ENCODE measurements at regions not wholly inside any gene's neighbourhood (a gene's known extent, or its start where the extent isn't known, plus 50 kb on each side); places are given as distances from the start of the nearest gene placed in this dataset.

DNA sequence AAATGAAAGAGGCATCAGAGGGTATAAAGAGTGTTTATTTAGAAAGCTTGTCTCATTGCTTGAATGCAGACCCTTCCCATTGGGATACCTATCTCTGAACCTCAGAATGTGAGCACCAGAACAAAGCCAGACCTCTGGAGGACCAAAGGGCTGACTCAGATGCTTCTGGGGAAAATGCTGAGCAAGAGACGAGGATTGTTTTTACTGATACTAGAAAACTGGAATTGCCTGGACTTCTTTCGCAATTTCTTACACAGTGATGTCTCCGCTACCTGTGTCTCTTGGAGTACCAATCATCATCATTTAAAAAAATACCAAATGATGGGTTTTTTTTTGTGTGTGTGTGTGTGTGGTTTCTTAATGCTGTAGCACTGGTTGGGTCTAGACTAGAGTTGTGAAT, 55.6 kb upstream of the CCDC85A start:
- no peak for DNase-seq

DNA sequence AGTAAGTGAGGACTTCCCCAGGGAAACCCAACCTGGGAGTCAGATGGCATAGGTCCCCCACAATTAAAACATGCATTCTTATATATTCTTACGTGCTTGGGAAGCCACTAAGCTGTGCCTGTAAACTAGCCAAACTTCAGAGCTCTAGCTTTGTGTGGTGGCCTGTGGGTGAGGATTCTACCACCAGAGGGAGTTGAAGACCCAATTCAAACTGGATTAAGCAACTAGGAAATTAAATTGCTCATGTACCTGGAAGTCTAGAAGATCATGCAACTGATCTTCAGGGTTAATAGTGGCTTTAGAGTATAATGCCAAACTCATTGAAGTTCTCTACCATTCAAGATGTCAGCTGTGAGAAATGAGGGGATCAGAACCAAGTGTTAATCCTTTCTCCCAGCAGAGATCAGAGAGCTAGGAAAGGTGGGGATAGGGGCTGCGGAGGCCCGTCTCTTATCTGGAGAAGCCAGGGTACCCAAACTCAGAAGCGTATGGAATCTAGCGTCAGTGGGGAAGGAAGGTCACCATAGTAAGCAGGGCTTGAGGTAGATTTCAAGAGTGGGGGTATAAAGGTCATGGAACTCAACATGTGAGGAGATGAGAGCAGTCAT, 53.2 kb upstream of the CCDC85A start:
- in situ Hi-C loops (cut with HindIII; ENCODE audit: low pct_ligation_motif_present, low pct_unique_long_range_greater_than_20kb, low sequenced_read_pairs), result no loop called here
- DNase-seq, result peak; percentile 36

More for the DNA sequence above, 55.6 kb upstream of the CCDC85A start:
- in situ Hi-C loops (cut with HindIII; ENCODE audit: low pct_ligation_motif_present, low pct_unique_long_range_greater_than_20kb, low sequenced_read_pairs), result no loop called here

DNA sequence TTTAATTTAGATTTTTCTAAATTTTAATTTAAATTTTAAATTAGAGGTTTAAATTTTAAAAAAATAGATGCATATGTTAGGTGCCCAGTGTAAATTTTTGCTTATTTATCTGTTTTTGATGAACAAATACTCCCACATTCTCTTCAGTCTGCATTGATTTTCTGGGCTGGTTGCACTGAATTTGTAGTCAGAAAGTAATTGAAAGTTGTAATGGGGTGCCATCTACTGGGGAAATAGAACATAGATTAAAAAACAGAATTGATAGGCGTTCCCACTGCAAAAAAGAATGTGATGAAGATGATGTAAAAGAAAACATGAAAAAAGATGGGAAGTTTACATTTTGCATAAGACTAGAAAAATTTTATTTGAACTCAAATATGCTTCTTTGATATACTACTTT, 51.7 kb upstream of the CCDC85A start:
- peak; percentile 56 for DNase-seq
- in situ Hi-C loops (cut with HindIII; ENCODE audit: low pct_ligation_motif_present, low pct_unique_long_range_greater_than_20kb, low sequenced_read_pairs), result no loop called here

DNA sequence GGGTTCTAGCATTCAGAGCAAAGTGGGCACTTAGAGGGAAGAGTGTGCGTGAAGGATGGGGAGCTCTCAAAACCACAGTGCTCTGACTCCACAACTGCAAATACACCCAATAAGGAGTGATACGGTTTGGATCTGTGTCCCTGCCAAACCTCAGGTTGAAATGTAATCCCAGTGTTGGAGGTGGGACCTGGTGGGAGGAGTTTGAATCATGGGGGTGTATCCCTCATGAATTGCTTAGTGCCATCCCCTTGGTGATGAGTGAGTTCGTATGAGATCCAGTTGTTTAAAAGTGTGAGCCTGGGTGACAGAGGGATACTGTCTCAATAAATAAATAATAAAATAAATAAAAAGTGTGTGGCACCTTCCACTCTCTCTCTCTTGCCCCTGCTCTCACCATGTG, 50.3 kb upstream of the CCDC85A start:
- no peak for DNase-seq
- in situ Hi-C loops (cut with HindIII; ENCODE audit: low pct_ligation_motif_present, low pct_unique_long_range_greater_than_20kb, low sequenced_read_pairs), result no loop called here

DNA sequence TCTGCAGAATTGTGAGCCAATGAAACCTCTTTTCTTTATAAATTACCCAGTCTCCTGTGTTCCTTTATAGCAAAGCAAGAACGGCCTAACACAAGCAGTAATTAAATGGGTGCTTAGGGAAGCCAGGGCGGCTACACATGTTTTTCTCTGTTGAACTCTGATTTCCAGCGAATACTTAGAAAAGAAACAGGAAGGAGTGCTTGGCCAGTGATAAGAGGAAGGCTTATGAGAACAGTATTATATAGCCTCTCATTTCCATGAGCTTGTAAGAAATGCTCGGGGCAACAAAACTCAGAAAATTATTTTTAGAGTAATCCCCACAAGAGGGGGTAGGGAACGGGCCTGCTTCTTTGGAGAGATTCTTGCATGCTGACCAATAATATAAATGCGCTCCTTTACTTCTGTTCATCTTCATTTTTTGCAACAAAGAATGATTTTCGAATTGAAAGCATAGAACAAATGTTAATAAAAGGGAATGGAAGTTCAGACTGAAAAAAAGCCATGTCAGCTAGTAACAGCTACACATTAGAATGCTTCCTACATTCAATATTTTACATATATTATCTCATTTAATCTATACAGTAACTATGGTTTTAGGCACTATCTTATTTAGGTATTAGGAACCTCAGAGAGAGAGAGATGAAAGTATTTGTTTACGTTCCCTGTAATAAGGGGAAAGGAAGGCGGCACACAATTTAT, 49.7 kb upstream of the CCDC85A start:
- in situ Hi-C loops (cut with HindIII; ENCODE audit: low pct_ligation_motif_present, low pct_unique_long_range_greater_than_20kb, low sequenced_read_pairs), result no loop called here
- no peak for DNase-seq
